HG03175 (cell line): ENCODE measurements at regions not wholly inside any gene's neighbourhood (a gene's known extent, or its start where the extent isn't known, plus 50 kb on each side); places are given as distances from the start of the nearest gene placed in this dataset.

Experiments
- ATAC-seq: cut with Tn5 transposase; IDR thresholded peaks from one replicate; pipeline ENCODE4 v1.9.1; 2021; ENCODE audit warnings: mild to moderate bottlenecking, moderate library complexity; ENCODE audit not compliant: unreplicated experiment

GRCh38 chr18:78677483-78678317 is 301.9 kb upstream of the SALL3 start:
- ATAC-seq, result no peak

- no peak for ATAC-seq
Observed at GRCh38 chr18:78678318-78678695, 301.3 kb upstream of the SALL3 start.

GRCh38 chr18:78679031-78679430 is 300.6 kb upstream of the SALL3 start:
- no peak for ATAC-seq

- ATAC-seq, result no peak
Observed at GRCh38 chr18:78679613-78680260, 299.9 kb upstream of the SALL3 start.

GRCh38 chr18:78681396-78681795 is 298.2 kb upstream of the SALL3 start:
- no peak for ATAC-seq

- no peak for ATAC-seq
Observed at GRCh38 chr18:78681934-78682333, 297.7 kb upstream of the SALL3 start.

- ATAC-seq, result no peak
Observed at GRCh38 chr18:78682716-78683115, 296.9 kb upstream of the SALL3 start.

- ATAC-seq, result no peak
Observed at GRCh38 chr18:78683191-78684010, 296.2 kb upstream of the SALL3 start.

- ATAC-seq, result no peak
Observed at GRCh38 chr18:78685250-78685979, 294.2 kb upstream of the SALL3 start.

GRCh38 chr18:78685980-78686530 is 293.6 kb upstream of the SALL3 start:
- ATAC-seq, result no peak

- ATAC-seq, result no peak
Observed at GRCh38 chr18:78686976-78687685, 292.5 kb upstream of the SALL3 start.

- no peak for ATAC-seq
Observed at GRCh38 chr18:78687736-78688135, 291.9 kb upstream of the SALL3 start.

- no peak for ATAC-seq
Observed at GRCh38 chr18:78688249-78688648, 291.4 kb upstream of the SALL3 start.

GRCh38 chr18:78688916-78689315 is 290.7 kb upstream of the SALL3 start:
- no peak for ATAC-seq

GRCh38 chr18:78689606-78690005 is 290.0 kb upstream of the SALL3 start:
- ATAC-seq, result no peak

- ATAC-seq, result no peak
Observed at GRCh38 chr18:78692105-78692504, 287.5 kb upstream of the SALL3 start.

- no peak for ATAC-seq
Observed at GRCh38 chr18:78693429-78693828, 286.2 kb upstream of the SALL3 start.

- ATAC-seq, result no peak
Observed at GRCh38 chr18:78696698-78697435, 282.8 kb upstream of the SALL3 start.

- no peak for ATAC-seq
Observed at GRCh38 chr18:78697446-78697845, 282.2 kb upstream of the SALL3 start.
